OCI-LY1 (cell line): ENCODE measurements at regions not wholly inside any gene's neighbourhood (a gene's known extent, or its start where the extent isn't known, plus 50 kb on each side); places are given as distances from the start of the nearest gene placed in this dataset.

Experiments used
- CTCF ChIP-seq: fragments of 200-600 bp; sonication (generic), shearing (Covaris generic); IDR thresholded peaks from 2 replicates; pipeline ENCODE4 v1.5.1; 2017; ENCODE audit warnings: mild to moderate bottlenecking, antibody characterized with exemption, low read length, moderate library complexity, mixed read lengths
- EZH2 ChIP-seq: fragments of 200-600 bp; sonication (generic), shearing (Covaris generic); IDR thresholded peaks from 2 replicates; pipeline ENCODE4 v1.8.0; 2017; ENCODE audit warnings: borderline replicate concordance, mixed run types, mild to moderate bottlenecking, antibody characterized with exemption, low read length, moderate library complexity, mixed read lengths

GRCh38 chr9:18074041-18074440 lies 399.9 kb upstream of the ADAMTSL1 start:
- TF ChIP-seq CTCF (no peak), EZH2 (no peak)
